Neural cell (in vitro differentiated cells): ENCODE measurements at regions not wholly inside any gene's neighbourhood (a gene's known extent, or its start where the extent isn't known, plus 50 kb on each side); places are given as distances from the start of the nearest gene placed in this dataset.

Source experiments
- H2AFZ ChIP-seq: fragments of 200-600, 300-800 bp; sonication (generic), shearing (Covaris generic); 2 replicates; pipeline ENCODE4 v1.6.0; 2014; ENCODE audit warnings: low read depth, mild to moderate bottlenecking, antibody characterized with exemption, low read length, moderate library complexity
- H3F3A ChIP-seq: fragments of 200-600 bp; shearing (Covaris generic); 2 replicates; pipeline ENCODE4 v1.6.1; 2016; ENCODE audit warnings: mild to moderate bottlenecking, moderate library complexity, mixed read lengths, antibody characterized with exemption, low read length; ENCODE audit not compliant: insufficient read depth, poor library complexity, severe bottlenecking
- H3K27ac ChIP-seq: fragments of 200-600, 300-800 bp; sonication (generic), shearing (Covaris generic); 2 replicates; pipeline ENCODE4 v1.5.1; 2014; ENCODE audit warnings: mild to moderate bottlenecking, low read length, moderate library complexity
- H3K27me3 ChIP-seq: fragments of 300-800, 200-600 bp; sonication (generic), shearing (Covaris generic); 2 replicates; pipeline ENCODE4 v1.6.0; 2014; ENCODE audit warnings: mild to moderate bottlenecking, low read depth, low read length, moderate library complexity; ENCODE audit not compliant: insufficient read depth
- H3K36me3 ChIP-seq: fragments of 300-800, 200-600 bp; sonication (generic), shearing (Covaris generic); 2 replicates; pipeline ENCODE4 v1.5.1; 2014; ENCODE audit warnings: mild to moderate bottlenecking, antibody characterized with exemption, low read length, moderate library complexity; ENCODE audit not compliant: insufficient read depth
- H3K4me2 ChIP-seq: fragments of 300-800, 200-600 bp; sonication (generic), shearing (Covaris generic); 2 replicates; pipeline ENCODE4 v1.6.0; 2014; ENCODE audit warnings: mild to moderate bottlenecking, low read length
- H3K4me3 ChIP-seq: fragments of 300-800, 200-600 bp; sonication (generic), shearing (Covaris generic); 2 replicates; pipeline ENCODE4 v1.5.1; 2014; ENCODE audit warnings: mild to moderate bottlenecking, low read length, moderate library complexity
- H3K79me2 ChIP-seq: fragments of 200-600 bp; shearing (Covaris generic); replicated peaks from 2 replicates; pipeline ENCODE4 v1.6.0; 2014; ENCODE audit warnings: mild to moderate bottlenecking, low read length, moderate library complexity; ENCODE audit not compliant: insufficient read depth
- H3K9ac ChIP-seq: fragments of 300-800, 200-600 bp; sonication (generic), shearing (Covaris generic); 2 replicates; pipeline ENCODE4 v1.6.1; 2016; ENCODE audit warnings: mild to moderate bottlenecking, low read length, mixed read lengths
- H3K9me2 ChIP-seq: fragments of 200-600 bp; shearing (Covaris generic); 2 replicates; pipeline ENCODE4 v1.6.1; 2016; ENCODE audit warnings: mild to moderate bottlenecking, low read length, mixed read lengths; ENCODE audit not compliant: insufficient read depth
- H3K9me3 ChIP-seq: fragments of 200-600, 300-800 bp; sonication (generic), shearing (Covaris generic); 2 replicates; pipeline ENCODE4 v1.6.1; 2016; ENCODE audit warnings: mild to moderate bottlenecking, mixed run types, low read length, moderate library complexity, mixed read lengths
- H4K20me1 ChIP-seq: fragments of 200-600 bp; shearing (Covaris generic); 2 replicates; pipeline ENCODE4 v1.6.1; 2016; ENCODE audit warnings: mild to moderate bottlenecking, mixed run types; ENCODE audit not compliant: insufficient read depth
- CTCF ChIP-seq: fragments of 450-650 bp; IDR thresholded peaks from 2 replicates; pipeline ENCODE4 v1.5.1; 2014; ENCODE audit warnings: antibody characterized with exemption, mild to moderate bottlenecking, moderate library complexity; ENCODE audit not compliant: poor library complexity, severe bottlenecking
- EP300 ChIP-seq: fragments of 450-650 bp; conservative IDR thresholded peaks from 2 replicates; pipeline ENCODE4 v1.6.1; 2014; ENCODE audit warnings: antibody characterized with exemption, mild to moderate bottlenecking, moderate library complexity; ENCODE audit not compliant: poor library complexity, severe bottlenecking
- EZH2 ChIP-seq: fragments of 200-600, 300-800 bp; shearing (Covaris generic), sonication (generic); IDR thresholded peaks from 2 replicates; pipeline ENCODE4 v1.6.1; 2014; ENCODE audit warnings: antibody characterized with exemption, low read length, borderline replicate concordance, mild to moderate bottlenecking; ENCODE audit not compliant: insufficient read depth, poor library complexity, severe bottlenecking
- MXI1 ChIP-seq: fragments of 450-650 bp; conservative IDR thresholded peaks from 2 replicates; pipeline ENCODE4 v1.6.1; 2014; ENCODE audit warnings: antibody characterized with exemption, mild to moderate bottlenecking; ENCODE audit not compliant: poor library complexity, severe bottlenecking
- POLR2AphosphoS5 ChIP-seq: IDR thresholded peaks from 2 replicates; pipeline ENCODE4 v1.6.1; 2012
- RAD21 ChIP-seq: fragments of 450-650 bp; conservative IDR thresholded peaks from 2 replicates; pipeline ENCODE4 v1.6.1; 2014; ENCODE audit warnings: antibody characterized with exemption, mild to moderate bottlenecking, moderate library complexity
- SMC3 ChIP-seq: fragments of 450-650 bp; conservative IDR thresholded peaks from 2 replicates; pipeline ENCODE4 v1.6.1; 2014; ENCODE audit warnings: antibody characterized with exemption, mild to moderate bottlenecking, moderate library complexity; ENCODE audit not compliant: poor library complexity
- TAF1 ChIP-seq: IDR thresholded peaks from 2 replicates; pipeline ENCODE4 v1.6.1; 2012; ENCODE audit warnings: low read depth
- TF ChIP-seq, protein P1 (sequence below): IDR thresholded peaks from 2 replicates; pipeline ENCODE4 v1.6.1; 2012; ENCODE audit warnings: borderline replicate concordance

- Histone ChIP-seq H3K27me3 (no peaks in the 10 kb centered on the region), H3K4me3 (no peak overlapping the region), H3K79me2 (no peaks in the 10 kb centered on the region), H3F3A (no peaks in the 10 kb centered on the region), H4K20me1 (no peaks in the 10 kb centered on the region), H3K9me3 (no peaks in the 10 kb centered on the region), H3K36me3 (no peaks in the 10 kb centered on the region), H3K9ac (no peak overlapping the region), H3K9me2 (no peaks in the 10 kb centered on the region), H3K4me2 (no peak overlapping the region), H3K27ac (no peak overlapping the region), H2AFZ (no peak overlapping the region)
- TF ChIP-seq, protein P1, sequence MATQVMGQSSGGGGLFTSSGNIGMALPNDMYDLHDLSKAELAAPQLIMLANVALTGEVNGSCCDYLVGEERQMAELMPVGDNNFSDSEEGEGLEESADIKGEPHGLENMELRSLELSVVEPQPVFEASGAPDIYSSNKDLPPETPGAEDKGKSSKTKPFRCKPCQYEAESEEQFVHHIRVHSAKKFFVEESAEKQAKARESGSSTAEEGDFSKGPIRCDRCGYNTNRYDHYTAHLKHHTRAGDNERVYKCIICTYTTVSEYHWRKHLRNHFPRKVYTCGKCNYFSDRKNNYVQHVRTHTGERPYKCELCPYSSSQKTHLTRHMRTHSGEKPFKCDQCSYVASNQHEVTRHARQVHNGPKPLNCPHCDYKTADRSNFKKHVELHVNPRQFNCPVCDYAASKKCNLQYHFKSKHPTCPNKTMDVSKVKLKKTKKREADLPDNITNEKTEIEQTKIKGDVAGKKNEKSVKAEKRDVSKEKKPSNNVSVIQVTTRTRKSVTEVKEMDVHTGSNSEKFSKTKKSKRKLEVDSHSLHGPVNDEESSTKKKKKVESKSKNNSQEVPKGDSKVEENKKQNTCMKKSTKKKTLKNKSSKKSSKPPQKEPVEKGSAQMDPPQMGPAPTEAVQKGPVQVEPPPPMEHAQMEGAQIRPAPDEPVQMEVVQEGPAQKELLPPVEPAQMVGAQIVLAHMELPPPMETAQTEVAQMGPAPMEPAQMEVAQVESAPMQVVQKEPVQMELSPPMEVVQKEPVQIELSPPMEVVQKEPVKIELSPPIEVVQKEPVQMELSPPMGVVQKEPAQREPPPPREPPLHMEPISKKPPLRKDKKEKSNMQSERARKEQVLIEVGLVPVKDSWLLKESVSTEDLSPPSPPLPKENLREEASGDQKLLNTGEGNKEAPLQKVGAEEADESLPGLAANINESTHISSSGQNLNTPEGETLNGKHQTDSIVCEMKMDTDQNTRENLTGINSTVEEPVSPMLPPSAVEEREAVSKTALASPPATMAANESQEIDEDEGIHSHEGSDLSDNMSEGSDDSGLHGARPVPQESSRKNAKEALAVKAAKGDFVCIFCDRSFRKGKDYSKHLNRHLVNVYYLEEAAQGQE, result no peak
- TF ChIP-seq EP300 (no peak), MXI1 (no peak), CTCF (no peak)
Observed at GRCh38 chr20:24872291-24873024, 76.6 kb upstream of the CST7 start.

DNA sequence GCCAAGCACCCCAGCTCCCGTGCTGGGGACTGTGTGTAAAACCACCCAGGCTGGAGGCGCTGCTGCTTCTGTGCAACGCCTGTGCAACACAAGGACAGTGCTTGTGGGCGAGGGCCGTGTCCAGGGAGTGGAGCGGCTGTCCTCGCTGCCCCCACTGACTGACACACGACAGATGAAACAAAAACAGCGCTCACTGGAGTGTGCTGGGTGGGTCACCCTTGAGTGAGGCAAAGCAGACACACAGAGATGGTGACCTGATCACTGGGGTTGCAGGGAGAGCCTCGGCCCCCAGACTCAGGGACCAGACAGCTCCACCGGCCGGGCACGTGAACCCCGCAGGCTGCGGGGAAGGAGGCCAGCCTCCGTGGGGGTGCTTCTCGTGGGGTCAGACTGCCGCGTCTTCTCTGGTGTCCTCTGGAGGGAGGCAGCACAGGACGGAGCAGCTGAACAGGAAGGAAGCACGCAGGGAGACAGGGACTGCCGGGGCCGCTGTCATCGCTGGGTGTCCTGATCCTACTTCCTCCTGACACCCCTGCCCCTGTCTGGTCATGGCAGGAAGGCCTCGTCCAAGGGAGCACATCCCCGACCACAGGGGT lies 75.9 kb upstream of the CST7 start:
- no peaks in the 10 kb centered on the region for H4K20me1 ChIP-seq
- TF ChIP-seq SMC3 (no peak), MXI1 (no peak), POLR2AphosphoS5 (no peak), EP300 (no peak), CTCF (no peak), EZH2 (no peak), TAF1 (no peak), RAD21 (no peak)
- TF ChIP-seq, protein P1, result no peak
- no peak overlapping the region for H3K4me3 ChIP-seq

More for the DNA sequence above, 75.9 kb upstream of the CST7 start:
- H2AFZ ChIP-seq, result no peak overlapping the region
- H3K9ac ChIP-seq, result no peak overlapping the region
- H3F3A ChIP-seq, result no peaks in the 10 kb centered on the region
- no peaks in the 10 kb centered on the region for H3K9me2 ChIP-seq
- H3K36me3 ChIP-seq, result no peaks in the 10 kb centered on the region
- H3K27me3 ChIP-seq, result no peaks in the 10 kb centered on the region
- H3K79me2 ChIP-seq, result no peaks in the 10 kb centered on the region
- no peaks in the 10 kb centered on the region for H3K9me3 ChIP-seq
- H3K27ac ChIP-seq, result no peak overlapping the region
- no peak overlapping the region for H3K4me2 ChIP-seq
